ENCODE measurements at regions not wholly inside any gene's neighbourhood (a gene's known extent, or its start where the extent isn't known, plus 50 kb on each side); places are given as distances from the start of the nearest gene placed in this dataset.

GRCh38 chr1:57615956-57616355, 192.1 kb upstream of the DAB1 start:
- Histone ChIP-seq H3K36me3 (no peaks in the 10 kb centered on the region), H3K4me3 (no peak overlapping the region), H3K4me1 (ENCODE audit: control insufficient read depth in 1 of 2, low read depth in 2 of 2) (no peaks in the 10 kb centered on the region), H3K9me3 (no peaks in the 10 kb centered on the region), H3K27ac (no peak overlapping the region), H3K27me3 (replicated peaks; ENCODE audit: insufficient read depth) (no peaks in the 10 kb centered on the region)
- ATAC-seq (ENCODE audit: insufficient number of reproducible peaks, low FRiP score, low read depth) (no peak), DNase-seq (ENCODE audit: low spot score) (no peak)
- no peak for TF ChIP-seq CTCF (IDR thresholded peaks at IDR 0.05)

- no peaks in the 10 kb centered on the region for H3K27me3 ChIP-seq (replicated peaks; ENCODE audit: insufficient read depth)
- no peaks in the 10 kb centered on the region for H3K36me3 ChIP-seq
- H3K27ac ChIP-seq, result no peak overlapping the region
- DNase-seq (ENCODE audit: low spot score), result no peak
- H3K9me3 ChIP-seq, result no peaks in the 10 kb centered on the region
- no peaks in the 10 kb centered on the region for H3K4me1 ChIP-seq (ENCODE audit: control insufficient read depth in 1 of 2, low read depth in 2 of 2)
- no peak overlapping the region for H3K4me3 ChIP-seq
- ATAC-seq (ENCODE audit: insufficient number of reproducible peaks, low FRiP score, low read depth), result no peak
- TF ChIP-seq CTCF (IDR thresholded peaks at IDR 0.05), result no peak
Measured at GRCh38 chr1:57612833-57613232, 189.0 kb upstream of the DAB1 start.

GRCh38 chr1:57605933-57606332, 182.1 kb upstream of the DAB1 start:
- no peaks in the 10 kb centered on the region for H3K9me3 ChIP-seq
- no peak overlapping the region for H3K27ac ChIP-seq
- no peaks in the 10 kb centered on the region for H3K4me1 ChIP-seq (ENCODE audit: control insufficient read depth in 1 of 2, low read depth in 2 of 2)
- DNase-seq (ENCODE audit: low spot score) (no peak), ATAC-seq (ENCODE audit: insufficient number of reproducible peaks, low FRiP score, low read depth) (no peak)
- H3K4me3 ChIP-seq, result no peak overlapping the region
- no peak for TF ChIP-seq CTCF (IDR thresholded peaks at IDR 0.05)
- H3K36me3 ChIP-seq, result no peaks in the 10 kb centered on the region
- H3K27me3 ChIP-seq (replicated peaks; ENCODE audit: insufficient read depth), result no peaks in the 10 kb centered on the region

GRCh38 chr1:57603696-57604095, 179.8 kb upstream of the DAB1 start:
- no peaks in the 10 kb centered on the region for H3K27me3 ChIP-seq (replicated peaks; ENCODE audit: insufficient read depth)
- H3K27ac ChIP-seq, result no peak overlapping the region
- H3K4me1 ChIP-seq (ENCODE audit: control insufficient read depth in 1 of 2, low read depth in 2 of 2), result peaks cover 0 to 8% of the 10 kb centered on the region in 2 donors
- no peak for DNase-seq (ENCODE audit: low spot score)
- no peak for ATAC-seq (ENCODE audit: insufficient number of reproducible peaks, low FRiP score, low read depth)
- H3K9me3 ChIP-seq, result no peaks in the 10 kb centered on the region
- no peak overlapping the region for H3K4me3 ChIP-seq
- no peak for TF ChIP-seq CTCF (IDR thresholded peaks at IDR 0.05)
- H3K36me3 ChIP-seq, result no peaks in the 10 kb centered on the region

- H3K4me1 ChIP-seq (ENCODE audit: control insufficient read depth in 1 of 2, low read depth in 2 of 2), result peaks cover 0 to 10% of the 10 kb centered on the region in 2 donors
- no peak for DNase-seq (ENCODE audit: low spot score)
- H3K27ac ChIP-seq, result no peak overlapping the region
- H3K27me3 ChIP-seq (replicated peaks; ENCODE audit: insufficient read depth), result no peaks in the 10 kb centered on the region
- no peak overlapping the region for H3K4me3 ChIP-seq
- TF ChIP-seq CTCF (IDR thresholded peaks at IDR 0.05), result no peak
- H3K36me3 ChIP-seq, result no peaks in the 10 kb centered on the region
- H3K9me3 ChIP-seq, result no peaks in the 10 kb centered on the region
- no peak for ATAC-seq (ENCODE audit: insufficient number of reproducible peaks, low FRiP score, low read depth)
Measured at GRCh38 chr1:57600424-57600823, 176.6 kb upstream of the DAB1 start.

Measured in thoracic aorta (tissue), 2 donors.